Femur (tissue), 1 donor: ENCODE measurements at regions not wholly inside any gene's neighbourhood (a gene's known extent, or its start where the extent isn't known, plus 50 kb on each side); places are given as distances from the start of the nearest gene placed in this dataset.

Source experiments
- DNase-seq: peaks from one replicate; pipeline ENCODE4 v3.0.0-alpha.2; 2017

GRCh38 chr5:141777711-141778110, 95.7 kb upstream of the ARAP3 start:
- no peak for DNase-seq

DNA sequence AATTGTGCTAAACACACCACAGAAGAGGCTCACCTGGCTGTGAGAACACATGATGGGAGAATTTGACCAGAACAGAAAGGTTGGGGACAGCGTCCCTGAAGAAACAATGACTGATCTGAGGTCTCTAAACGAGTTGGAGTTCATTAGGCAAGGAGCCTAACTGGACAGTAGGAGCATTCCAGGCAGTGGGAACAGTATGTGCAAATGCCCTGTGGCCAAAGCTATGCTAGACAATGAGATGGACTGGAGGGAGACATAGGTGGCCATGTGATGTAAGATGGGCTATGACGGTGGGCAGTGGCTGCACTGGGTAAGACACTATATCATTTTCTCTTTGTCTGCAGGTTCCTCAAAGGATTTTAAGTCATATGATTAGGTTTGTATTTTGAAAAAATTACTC, 95.1 kb upstream of the ARAP3 start:
- DNase-seq = no peak

GRCh38 chr5:141773779-141774562, 91.9 kb upstream of the ARAP3 start:
- DNase-seq = no peak

- no peak for DNase-seq
Measured at GRCh38 chr5:141772281-141772680, 90.3 kb upstream of the ARAP3 start.

GRCh38 chr5:141771562-141771961, 89.5 kb upstream of the ARAP3 start:
- DNase-seq = no peak

DNA sequence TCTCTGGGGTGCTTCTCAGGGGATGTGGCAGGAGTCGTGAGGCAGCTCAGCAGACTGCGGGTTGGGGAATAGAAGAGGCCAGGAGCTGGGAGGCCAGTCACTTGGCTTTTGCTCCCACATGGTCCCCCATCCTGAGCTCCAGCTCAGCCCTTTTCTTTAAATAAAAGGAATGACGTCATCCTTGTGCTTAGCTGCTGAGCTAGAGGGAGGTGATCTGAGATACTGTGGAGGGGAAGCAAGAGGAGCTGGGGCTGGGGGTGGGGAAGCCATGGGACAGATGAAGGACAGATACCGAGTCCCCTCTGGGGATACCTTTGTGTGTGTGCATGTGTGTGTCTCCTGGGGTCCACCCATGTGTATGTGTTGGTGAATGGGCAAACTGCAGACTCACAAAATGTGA, 89.0 kb upstream of the ARAP3 start:
- no peak for DNase-seq

- DNase-seq = no peak
Measured at GRCh38 chr5:141769671-141770070, 87.6 kb upstream of the ARAP3 start.

DNA sequence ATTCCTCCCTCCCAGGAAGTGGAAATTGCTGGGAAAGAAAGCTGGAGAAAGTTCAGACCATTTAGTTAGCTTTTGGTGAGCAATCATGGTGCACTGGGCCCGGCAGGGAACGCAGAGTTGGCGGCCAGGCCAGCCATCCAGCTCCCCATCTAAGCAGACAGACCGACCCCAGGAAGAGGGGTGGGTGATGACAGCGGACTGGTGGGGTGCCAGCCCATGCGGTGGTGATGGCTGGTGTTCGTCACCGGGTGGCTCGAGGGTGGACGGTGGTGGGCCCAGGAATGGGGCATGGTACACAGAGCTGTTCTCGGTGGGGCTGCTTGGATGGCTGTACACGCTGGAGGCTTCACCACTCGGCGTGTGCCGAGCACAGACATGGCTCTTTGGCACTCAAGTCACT, 85.6 kb upstream of the ARAP3 start:
- no peak for DNase-seq

DNA sequence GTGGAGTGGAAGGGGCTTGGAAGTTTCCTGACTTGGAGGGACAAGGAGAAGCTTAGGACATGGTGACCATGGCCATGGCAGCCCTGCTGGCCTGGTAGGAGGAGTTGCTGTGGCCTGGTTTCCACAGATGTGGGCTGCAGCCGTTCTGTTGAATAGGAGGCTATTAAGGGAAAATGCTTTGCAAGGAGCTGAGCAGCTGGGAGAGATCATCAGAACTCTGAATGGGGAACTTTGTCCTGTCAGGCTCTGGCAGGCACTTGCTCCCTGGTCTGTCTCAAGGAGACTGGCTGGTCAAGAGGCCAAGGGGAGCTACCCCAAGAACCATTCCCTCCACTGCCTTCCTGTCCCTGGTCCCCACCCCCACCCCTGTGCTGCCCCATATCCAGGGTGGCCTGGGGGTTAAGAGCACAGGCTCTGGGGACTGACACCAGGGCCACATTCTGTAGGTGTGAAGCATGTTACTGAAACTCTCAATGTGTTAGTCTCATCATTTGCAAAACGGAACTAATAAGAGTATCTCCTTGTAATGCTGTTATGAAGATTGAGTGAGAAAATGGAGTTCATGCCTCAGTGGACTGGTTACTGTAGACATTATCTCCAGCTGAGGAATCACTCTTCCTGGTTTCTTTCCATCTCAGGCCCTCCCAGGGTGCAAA, 84.0 kb upstream of the ARAP3 start:
- DNase-seq = no peak

GRCh38 chr5:141763541-141763940, 81.5 kb upstream of the ARAP3 start:
- DNase-seq = no peak

- DNase-seq = no peak
Measured at GRCh38 chr5:141762790-141763368, 80.8 kb upstream of the ARAP3 start.

- DNase-seq = no peak
Measured at GRCh38 chr5:141762316-141762715, 80.3 kb upstream of the ARAP3 start.

GRCh38 chr5:141760753-141761152, 78.7 kb upstream of the ARAP3 start:
- no peak for DNase-seq

DNA sequence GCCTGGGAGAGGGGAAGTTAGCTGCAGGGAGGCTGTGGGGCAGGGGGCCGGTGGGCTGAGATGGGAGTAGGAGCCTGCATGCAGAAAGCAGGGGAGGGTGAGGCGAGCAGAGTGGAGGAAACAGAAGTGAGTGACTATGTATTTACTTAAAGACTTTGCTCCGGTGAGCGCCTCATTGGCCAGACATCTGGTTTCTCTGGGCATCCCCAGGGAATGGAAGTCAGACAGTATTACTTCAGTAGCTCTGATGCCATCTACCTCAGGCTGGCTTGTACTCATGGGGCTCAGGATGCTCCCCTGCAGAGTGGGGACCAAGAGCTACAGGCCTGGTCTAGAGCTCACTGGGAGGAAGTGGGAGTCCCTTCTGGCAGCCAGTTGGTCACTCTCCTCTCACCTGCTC, 78.2 kb upstream of the ARAP3 start:
- no peak for DNase-seq

DNA sequence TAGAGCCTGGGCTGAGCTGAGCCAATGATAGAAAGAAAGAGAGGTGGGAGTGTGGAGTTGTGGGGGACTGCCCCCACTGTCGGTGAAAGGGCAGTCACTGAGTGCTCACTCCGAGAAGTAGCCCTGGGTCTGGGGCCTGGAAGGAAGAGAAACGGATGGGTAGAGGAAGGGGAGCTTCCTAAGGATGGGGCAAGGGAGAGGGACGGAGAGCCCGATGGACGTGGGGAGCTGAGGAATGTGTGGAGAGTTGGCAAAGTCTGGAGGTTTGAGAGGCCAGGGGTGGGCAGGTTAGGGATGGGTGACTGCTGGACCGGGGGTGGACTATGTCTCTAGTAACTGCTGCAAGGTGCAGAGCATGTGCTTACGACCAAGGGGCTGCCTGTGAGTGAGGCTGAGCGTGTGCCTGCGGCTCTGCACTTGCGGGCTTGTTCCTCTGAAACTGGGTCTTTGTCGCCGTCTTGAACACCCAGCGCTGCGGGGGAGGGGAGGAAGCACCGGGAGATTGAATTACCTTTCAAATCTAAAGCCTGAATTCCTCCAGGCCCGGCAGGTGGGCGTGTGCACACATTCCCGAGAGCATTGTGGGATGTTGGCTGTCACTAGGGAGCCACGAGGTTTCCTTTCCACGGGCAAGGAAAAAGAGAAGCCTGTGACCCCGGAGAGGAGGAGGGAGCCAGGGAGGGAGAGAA, 76.4 kb upstream of the ARAP3 start:
- no peak for DNase-seq

DNA sequence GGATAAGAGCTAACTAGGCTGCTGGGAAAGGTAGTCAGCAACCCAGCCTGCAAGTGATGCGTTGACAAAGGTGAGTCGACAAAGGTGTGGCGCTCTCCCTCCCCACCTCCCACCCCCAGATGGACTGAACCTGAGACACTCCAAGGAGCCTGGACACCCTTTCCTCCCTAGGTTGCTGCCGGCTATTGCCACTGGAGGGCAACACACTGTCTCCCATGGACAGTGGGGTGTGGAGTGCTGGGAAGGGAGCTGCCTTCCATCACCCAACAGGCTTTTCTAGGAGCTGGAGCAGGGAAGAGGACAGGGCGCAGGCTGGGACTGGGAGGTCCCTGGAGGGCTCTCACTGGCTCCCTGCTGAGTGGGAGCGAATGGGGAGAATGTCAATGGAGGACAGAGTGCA, 75.4 kb upstream of the ARAP3 start:
- no peak for DNase-seq

GRCh38 chr5:141756196-141756595, 74.2 kb upstream of the ARAP3 start:
- DNase-seq = no peak

- peak; percentile 40 for DNase-seq
Measured at GRCh38 chr5:141753971-141754713, 72.1 kb upstream of the ARAP3 start.

DNA sequence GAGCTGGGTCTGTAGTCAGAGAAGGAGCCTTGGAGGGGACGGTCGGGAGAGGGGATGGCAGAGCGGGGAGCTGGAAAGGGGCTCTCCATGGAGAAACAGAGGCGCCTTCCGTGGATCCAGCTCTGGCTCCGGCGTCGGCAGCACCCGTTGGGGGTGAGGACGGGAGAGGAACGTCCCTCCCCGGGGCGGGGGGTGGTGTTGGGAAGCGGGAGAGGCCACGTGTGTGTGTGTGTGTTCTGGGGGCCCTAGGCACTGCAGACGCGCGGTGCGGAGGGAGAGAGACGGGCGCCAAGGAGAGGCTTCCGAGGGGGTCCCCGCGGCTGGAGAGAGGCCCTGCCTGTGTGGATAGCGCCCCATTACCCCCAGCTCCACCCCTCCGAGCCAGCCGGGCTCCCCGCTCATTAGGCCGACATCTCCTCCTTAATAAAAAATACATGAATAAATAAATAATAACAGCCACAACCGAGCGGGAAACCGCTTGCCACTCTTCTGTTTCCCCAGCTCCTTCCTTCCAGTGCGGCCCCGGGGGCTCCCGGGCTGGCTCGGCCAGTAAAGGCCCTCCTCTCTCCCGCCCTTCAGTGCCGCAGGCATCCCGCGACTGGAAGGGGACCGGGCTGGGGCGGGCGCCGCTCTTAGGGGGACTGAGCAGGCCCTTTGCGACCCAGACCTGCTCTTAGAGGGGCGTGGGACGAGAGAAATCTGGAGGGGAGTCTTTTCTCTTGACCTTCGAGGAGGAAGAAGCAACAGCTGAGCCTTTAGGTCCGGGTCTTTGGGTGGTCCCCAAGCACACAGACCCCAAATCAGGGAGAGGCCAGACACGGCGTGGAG, 71.3 kb upstream of the ARAP3 start:
- no peak for DNase-seq

DNA sequence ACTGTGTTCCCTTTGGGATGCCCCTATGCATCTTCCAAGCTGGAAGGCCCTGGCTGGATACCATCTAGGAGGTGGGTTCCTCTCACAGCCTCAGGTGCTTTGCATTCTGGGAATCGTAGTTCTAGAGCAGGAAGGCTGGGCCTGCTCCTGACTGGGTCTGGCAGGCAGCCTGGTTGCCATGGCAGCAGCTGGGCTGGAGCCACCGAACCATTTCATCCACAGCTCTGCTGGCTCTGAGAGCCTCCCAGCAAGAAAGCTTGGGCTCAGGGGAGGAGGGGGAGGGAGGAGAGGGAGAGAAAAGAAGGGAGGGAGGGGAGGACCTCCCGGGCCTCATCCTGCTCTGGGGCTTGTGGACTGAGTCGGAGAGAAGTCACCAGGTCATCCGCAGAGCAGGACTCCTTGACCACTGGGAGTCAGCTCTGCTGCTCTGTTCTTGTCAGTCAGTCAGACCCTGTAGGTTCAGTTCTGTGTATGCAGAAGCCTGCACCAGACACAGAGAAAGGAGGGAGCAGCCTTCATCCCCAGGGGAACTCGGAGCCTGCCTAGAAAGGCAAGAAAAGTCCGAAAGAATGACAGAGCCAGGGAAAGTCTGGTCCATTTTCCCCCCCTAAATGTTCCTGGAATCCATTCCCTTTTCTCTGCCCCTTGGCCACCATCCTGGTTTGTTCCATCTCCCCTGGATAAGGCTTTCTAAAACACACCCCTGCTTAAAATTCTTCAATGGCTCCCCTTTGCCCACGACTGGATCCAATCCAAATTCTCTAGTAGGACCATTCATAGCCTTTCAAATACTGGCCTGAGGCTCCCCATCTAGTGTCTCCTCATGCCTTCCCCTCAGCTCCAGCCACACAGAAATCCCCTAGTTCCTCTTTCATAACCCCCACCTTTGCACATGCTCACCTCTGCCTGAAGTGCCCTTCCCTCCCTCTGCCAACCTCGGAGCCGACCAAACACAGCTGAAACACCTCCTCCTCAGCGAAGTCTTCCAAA, 65.4 kb upstream of the ARAP3 start:
- peak; percentile 81 for DNase-seq

- DNase-seq = no peak
Measured at GRCh38 chr5:141746395-141746794, 64.4 kb upstream of the ARAP3 start.
